Mesenchymal stem cell (in vitro differentiated cells and primary cell): ENCODE measurements at regions not wholly inside any gene's neighbourhood (a gene's known extent, or its start where the extent isn't known, plus 50 kb on each side); places are given as distances from the start of the nearest gene placed in this dataset.

ENCODE experiments used
- DNase-seq: peaks from one replicate; pipeline ENCODE4 v3.0.0-alpha.2; 2013
- H2AFZ ChIP-seq: one replicate; pipeline ENCODE4 v1.6.1; 2013; ENCODE audit warnings: low read depth, mild to moderate bottlenecking, control low read depth, inconsistent platforms, low read length, moderate library complexity
- H2AK5ac ChIP-seq: 2 replicates; pipeline ENCODE4 v1.6.1; 2013; ENCODE audit warnings: low read length, moderate library complexity, mild to moderate bottlenecking, inconsistent platforms; ENCODE audit not compliant: severe bottlenecking
- H2BK120ac ChIP-seq: one replicate; pipeline ENCODE4 v1.6.1; 2013; ENCODE audit warnings: low read depth, mild to moderate bottlenecking, inconsistent platforms, low read length, moderate library complexity
- H2BK12ac ChIP-seq, 2 experiments: one replicate each; pipeline ENCODE4 v1.6.1; 2013; ENCODE audit warnings: inconsistent platforms in 2 of 2, low read length in 2 of 2, mild to moderate bottlenecking in 2 of 2, moderate library complexity in 2 of 2, control low read depth in 1 of 2
- H2BK15ac ChIP-seq: one replicate; pipeline ENCODE4 v1.6.1; 2013; ENCODE audit warnings: mild to moderate bottlenecking, low read depth, inconsistent platforms; ENCODE audit not compliant: poor library complexity, severe bottlenecking
- H2BK5ac ChIP-seq: 2 replicates; pipeline ENCODE4 v1.6.1; 2013; ENCODE audit warnings: low read depth, mild to moderate bottlenecking, low read length, control low read depth, inconsistent platforms; ENCODE audit not compliant: poor library complexity, severe bottlenecking
- H3K14ac ChIP-seq, 2 experiments: one replicate each; pipeline ENCODE4 v1.6.1; 2013; ENCODE audit warnings: inconsistent platforms in 2 of 2, low read length in 2 of 2, control low read depth in 1 of 2, mild to moderate bottlenecking in 1 of 2, moderate library complexity in 1 of 2
- H3K18ac ChIP-seq, 2 experiments: one replicate each; pipeline ENCODE4 v1.6.1; 2013; ENCODE audit warnings: inconsistent platforms in 2 of 2, low read length in 2 of 2, control low read depth in 1 of 2, low read depth in 1 of 2, mild to moderate bottlenecking in 1 of 2
- H3K23ac ChIP-seq, 2 experiments: one replicate each; pipeline ENCODE4 v1.6.1; 2013; ENCODE audit warnings: inconsistent platforms in 2 of 2, low read length in 2 of 2, mild to moderate bottlenecking in 2 of 2, moderate library complexity in 2 of 2, control low read depth in 1 of 2
- H3K27ac ChIP-seq: 2 replicates; pipeline ENCODE4 v1.5.1; 2013; ENCODE audit warnings: mild to moderate bottlenecking, moderate library complexity, low read length, control low read depth, inconsistent platforms; ENCODE audit not compliant: poor library complexity, severe bottlenecking
- H3K27me3 ChIP-seq, 2 experiments: 2 replicates each; pipeline versions ENCODE4 v1.6.1 to v1.7.0; 2013; ENCODE audit warnings: low read length in 2 of 2, mild to moderate bottlenecking in 2 of 2, moderate library complexity in 2 of 2, control low read depth in 1 of 2, inconsistent platforms in 1 of 2; ENCODE audit not compliant: control insufficient read depth in 1 of 2, insufficient read depth in 1 of 2
- H3K36me3 ChIP-seq, 2 experiments: 2 replicates each; pipeline versions ENCODE4 v1.6.1 to v1.7.0; 2013; ENCODE audit warnings: low read length in 2 of 2, control low read depth in 1 of 2, inconsistent platforms in 1 of 2, low read depth in 1 of 2, mild to moderate bottlenecking in 1 of 2; ENCODE audit not compliant: insufficient read depth in 2 of 2, control insufficient read depth in 1 of 2
- H3K4ac ChIP-seq, 2 experiments: one replicate each; pipeline ENCODE4 v1.6.1; 2013; ENCODE audit warnings: inconsistent platforms in 2 of 2, low read length in 2 of 2, mild to moderate bottlenecking in 2 of 2, moderate library complexity in 2 of 2, control low read depth in 1 of 2, low read depth in 1 of 2
- H3K4me1 ChIP-seq: 2 replicates; pipeline ENCODE4 v1.6.1; 2013; ENCODE audit warnings: low read depth, low read length, control low read depth; ENCODE audit not compliant: control insufficient read depth, insufficient read depth
- H3K4me2 ChIP-seq: 2 replicates; pipeline ENCODE4 v1.6.1; 2013; ENCODE audit warnings: low read length, mild to moderate bottlenecking, inconsistent platforms; ENCODE audit not compliant: poor library complexity, severe bottlenecking
- H3K4me3 ChIP-seq, 2 experiments: 2 replicates each; pipeline versions ENCODE4 v1.5.1 to v1.7.0; 2013; ENCODE audit warnings: low read length in 2 of 2, mild to moderate bottlenecking in 2 of 2, control low read depth in 1 of 2, low read depth in 1 of 2; ENCODE audit not compliant: insufficient read depth in 1 of 2
- H3K79me1 ChIP-seq: replicated peaks from 2 replicates; pipeline ENCODE4 v1.6.1; 2013; ENCODE audit warnings: mild to moderate bottlenecking, control low read depth, low read length, inconsistent platforms; ENCODE audit not compliant: poor library complexity, severe bottlenecking
- H3K9ac ChIP-seq: 2 replicates; pipeline ENCODE4 v1.7.0; 2013; ENCODE audit warnings: mild to moderate bottlenecking, low read length, moderate library complexity
- H3K9me3 ChIP-seq: 2 replicates; pipeline ENCODE4 v1.7.0; 2013; ENCODE audit warnings: mild to moderate bottlenecking, low read length; ENCODE audit not compliant: control insufficient read depth
- H4K8ac ChIP-seq: one replicate; pipeline ENCODE4 v1.6.1; 2013; ENCODE audit warnings: inconsistent platforms, mild to moderate bottlenecking, low read length, moderate library complexity
- H4K91ac ChIP-seq: one replicate; pipeline ENCODE4 v1.6.1; 2013; ENCODE audit warnings: mild to moderate bottlenecking, low read length, inconsistent platforms
- WGBS: methylation state at CpG from one replicate; pipeline ENCODE4 v1.1.7; 2013; ENCODE audit warnings: mixed read lengths; 5-methylcytosine and 5-hydroxymethylcytosine counted together

DNA sequence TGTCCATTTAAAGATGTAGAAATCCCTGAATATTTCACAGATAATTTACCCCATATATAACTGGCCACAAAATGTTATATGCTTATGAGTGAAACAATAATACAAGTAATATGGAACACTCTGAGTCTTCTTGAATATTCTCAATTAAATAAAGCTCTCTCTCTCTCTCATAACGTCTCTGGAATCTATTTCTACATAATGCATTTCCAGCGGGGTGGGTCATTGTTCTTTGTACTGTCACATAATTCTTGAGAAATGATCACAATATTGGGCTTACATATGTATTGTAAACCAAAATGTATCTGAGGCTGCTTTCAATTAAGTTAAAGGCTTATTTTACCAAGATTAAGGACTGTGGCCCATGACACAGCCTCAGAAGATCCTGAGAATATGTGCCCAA, 596.3 kb downstream of the FAT4 start:
- no peak overlapping the region for H3K27ac ChIP-seq
- H3K4me2 ChIP-seq = no peak overlapping the region
- no peak overlapping the region for H3K23ac ChIP-seq
- no peak overlapping the region for H3K4ac ChIP-seq
- no peaks in the 10 kb centered on the region for H3K4me1 ChIP-seq
- no peaks in the 10 kb centered on the region for H3K9me3 ChIP-seq
- H3K18ac ChIP-seq = no peak overlapping the region
- no peak overlapping the region for H4K8ac ChIP-seq
- H2AFZ ChIP-seq = no peak overlapping the region
- no peaks in the 10 kb centered on the region for H3K36me3 ChIP-seq
- no peak overlapping the region for H2BK15ac ChIP-seq
- no peaks in the 10 kb centered on the region for H3K27me3 ChIP-seq
- H3K14ac ChIP-seq = no peak overlapping the region
- H4K91ac ChIP-seq = no peak overlapping the region
- H2AK5ac ChIP-seq = no peak overlapping the region
- no peak overlapping the region for H3K9ac ChIP-seq
- H3K79me1 ChIP-seq = no peaks in the 10 kb centered on the region
- H2BK12ac ChIP-seq = no peak overlapping the region
- no CpG with 5 or more reads among the region's 2 CpGs for WGBS
- no peak for DNase-seq
- H3K4me3 ChIP-seq = no peak overlapping the region
- no peak overlapping the region for H2BK5ac ChIP-seq
- H2BK120ac ChIP-seq = no peak overlapping the region

DNA sequence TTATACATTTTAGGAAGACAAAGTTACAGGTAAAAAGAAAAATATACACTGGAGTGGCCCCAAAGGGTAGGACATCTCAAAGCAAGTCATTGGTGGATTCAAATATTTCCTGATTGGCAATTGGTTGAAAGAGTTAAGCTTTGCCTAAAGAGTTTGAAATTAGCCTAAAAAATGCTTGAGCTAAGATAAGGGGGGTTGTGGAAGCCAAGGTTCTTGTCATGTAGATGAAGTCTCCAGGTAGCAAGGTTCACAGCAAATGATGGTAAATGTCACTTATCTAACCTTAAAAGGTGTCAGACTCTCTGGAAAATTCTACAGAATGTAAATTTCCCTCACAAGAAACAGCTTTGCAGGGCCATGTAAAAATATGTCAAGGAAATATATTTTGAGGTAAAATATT, 596.7 kb downstream of the FAT4 start:
- no peak overlapping the region for H2BK12ac ChIP-seq
- no peak overlapping the region for H2AK5ac ChIP-seq
- no peaks in the 10 kb centered on the region for H3K27me3 ChIP-seq
- H4K91ac ChIP-seq = no peak overlapping the region
- H3K79me1 ChIP-seq = no peaks in the 10 kb centered on the region
- H2BK5ac ChIP-seq = no peak overlapping the region
- no peak overlapping the region for H4K8ac ChIP-seq
- H3K23ac ChIP-seq = no peak overlapping the region
- H3K4me1 ChIP-seq = no peaks in the 10 kb centered on the region
- H2AFZ ChIP-seq = no peak overlapping the region
- no peak overlapping the region for H3K4ac ChIP-seq
- no peak overlapping the region for H3K27ac ChIP-seq
- H3K9me3 ChIP-seq = no peaks in the 10 kb centered on the region
- no peak for DNase-seq
- H3K9ac ChIP-seq = no peak overlapping the region
- H3K14ac ChIP-seq = no peak overlapping the region
- no peak overlapping the region for H3K4me2 ChIP-seq
- H2BK15ac ChIP-seq = no peak overlapping the region
- no peaks in the 10 kb centered on the region for H3K36me3 ChIP-seq
- no peak overlapping the region for H3K4me3 ChIP-seq
- no peak overlapping the region for H2BK120ac ChIP-seq
- no peak overlapping the region for H3K18ac ChIP-seq

GRCh38 chr4:125917559-125917958, 602.8 kb downstream of the FAT4 start:
- Histone ChIP-seq H3K4me1 (no peaks in the 10 kb centered on the region), H2AFZ (no peak overlapping the region), H3K36me3 (no peaks in the 10 kb centered on the region), H3K9me3 (no peaks in the 10 kb centered on the region), H3K79me1 (no peaks in the 10 kb centered on the region), H3K4me2 (no peak overlapping the region), H2BK5ac (no peak overlapping the region), H2BK15ac (no peak overlapping the region), H2AK5ac (no peak overlapping the region), H3K18ac (no peak overlapping the region), H3K14ac (no peak overlapping the region), H4K91ac (no peak overlapping the region), H3K4me3 (no peak overlapping the region), H3K9ac (no peak overlapping the region), H3K23ac (no peak overlapping the region), H4K8ac (no peak overlapping the region), H3K27me3 (no peaks in the 10 kb centered on the region), H2BK120ac (no peak overlapping the region), H3K4ac (no peak overlapping the region), H3K27ac (no peak overlapping the region), H2BK12ac (no peak overlapping the region)
- no peak for DNase-seq
- no CpG with 5 or more reads among the region's 1 CpG for WGBS

- Histone ChIP-seq H3K4me2 (no peak overlapping the region), H4K8ac (no peak overlapping the region)
- 100% methylated on average over 1 of the region's 1 CpG for WGBS
These were observed 613.9 kb downstream of the FAT4 start for GRCh38 chr4:125928652-125929051.

More at GRCh38 chr4:125928652-125929051, 613.9 kb downstream of the FAT4 start:
- Histone ChIP-seq H3K4ac (no peak overlapping the region), H3K36me3 (no peaks in the 10 kb centered on the region), H2BK120ac (no peak overlapping the region), H2BK12ac (no peak overlapping the region), H3K27ac (no peak overlapping the region), H2BK5ac (no peak overlapping the region), H3K27me3 (no peaks in the 10 kb centered on the region), H3K9me3 (peaks cover 26% of the 10 kb centered on the region), H3K4me1 (no peaks in the 10 kb centered on the region), H2BK15ac (no peak overlapping the region), H2AK5ac (no peak overlapping the region), H2AFZ (no peak overlapping the region), H3K23ac (no peak overlapping the region), H3K79me1 (no peaks in the 10 kb centered on the region), H3K9ac (no peak overlapping the region), H3K14ac (no peak overlapping the region), H3K18ac (no peak overlapping the region), H3K4me3 (no peak overlapping the region), H4K91ac (no peak overlapping the region)
- no peak for DNase-seq
